Sigmoid colon (tissue), 6 donors: ENCODE measurements at regions not wholly inside any gene's neighbourhood (a gene's known extent, or its start where the extent isn't known, plus 50 kb on each side); places are given as distances from the start of the nearest gene placed in this dataset.

Experiments
- DNase-seq: peaks from one replicate; pipeline ENCODE4 v3.0.0-alpha.2; 2019
- H3K27ac ChIP-seq, 4 donors: fragments of 200-600 bp; sonication (generic); one replicate each; pipeline ENCODE4 v1.5.1; 2016 to 2019; ENCODE audit warnings: mild to moderate bottlenecking in 1 of 4
- H3K27me3 ChIP-seq, 3 donors: fragments of 200-600 bp; sonication (generic); one replicate each; pipeline ENCODE4 v1.5.1; 2019; ENCODE audit warnings: mild to moderate bottlenecking in 1 of 3
- H3K36me3 ChIP-seq, 4 donors: fragments of 200-600 bp; sonication (generic); one replicate each; pipeline ENCODE4 v1.5.1; 2016 to 2019
- H3K4me1 ChIP-seq, 4 donors: fragments of 200-600 bp; sonication (generic); one replicate each; pipeline ENCODE4 v1.5.1; 2017 to 2019
- H3K4me3 ChIP-seq, 4 donors: fragments of 200-600 bp; sonication (generic); one replicate each; pipeline ENCODE4 v1.5.1; 2017 to 2019; ENCODE audit warnings: mild to moderate bottlenecking in 2 of 4, moderate library complexity in 1 of 4
- H3K9me3 ChIP-seq, 4 donors: fragments of 200-600 bp in 3 of 4; sonication (generic) in 3 of 4; one replicate each; pipeline versions ENCODE4 v1.5.1 to v1.6.1; 2013 to 2019
- EP300 ChIP-seq, 4 donors: sonication (generic); formaldehyde crosslinking; IDR thresholded peaks; one replicate each; pipeline ENCODE4 v1.6.1; 2017; ENCODE audit warnings: antibody characterized with exemption in 4 of 4
- POLR2A ChIP-seq, 2 donors: fragments of 450-650 bp; IDR thresholded peaks; one replicate each; pipeline ENCODE4 v1.6.1; 2016; ENCODE audit warnings: antibody characterized with exemption in 2 of 2, mild to moderate bottlenecking in 2 of 2, moderate library complexity in 2 of 2
- POLR2AphosphoS5 ChIP-seq, 4 donors: sonication (generic); formaldehyde crosslinking; IDR thresholded peaks; one replicate each; pipeline ENCODE4 v1.6.1; 2017; ENCODE audit warnings: antibody characterized with exemption in 4 of 4
- WGBS, 2 donors: extraction: QIAGEN DNeasy Blood & Tissue Kit; methylation state at CpG; one replicate each; pipeline ENCODE4 v1.1.7; 2013; 5-methylcytosine and 5-hydroxymethylcytosine counted together
- intact Hi-C: fragments of 100-400 bp; cut with DNase I; formaldehyde crosslinking; loops from one replicate; pipeline ENCODE4 v1.15.1; 2023
- TF ChIP-seq, protein P1 (sequence below), 4 experiments: fragments of 450-650 bp in 3 of 4; fragments of 200-600 bp in 1 of 4; IDR thresholded peaks; one replicate each; pipeline ENCODE4 v1.5.1; 2016 to 2019; ENCODE audit warnings: antibody characterized with exemption in 4 of 4, mild to moderate bottlenecking in 3 of 4, moderate library complexity in 2 of 4
- donor health status: healthy with polysubstance abuse.
- donor health status: healthy.

GRCh38 chr3:147008886-147009285 lies 397.5 kb downstream of the ZIC4 start:
- no peaks in the 10 kb centered on the region for H3K36me3 ChIP-seq
- no peak for TF ChIP-seq POLR2A (IDR thresholded peaks at IDR 0.05)
- TF ChIP-seq, protein P1, sequence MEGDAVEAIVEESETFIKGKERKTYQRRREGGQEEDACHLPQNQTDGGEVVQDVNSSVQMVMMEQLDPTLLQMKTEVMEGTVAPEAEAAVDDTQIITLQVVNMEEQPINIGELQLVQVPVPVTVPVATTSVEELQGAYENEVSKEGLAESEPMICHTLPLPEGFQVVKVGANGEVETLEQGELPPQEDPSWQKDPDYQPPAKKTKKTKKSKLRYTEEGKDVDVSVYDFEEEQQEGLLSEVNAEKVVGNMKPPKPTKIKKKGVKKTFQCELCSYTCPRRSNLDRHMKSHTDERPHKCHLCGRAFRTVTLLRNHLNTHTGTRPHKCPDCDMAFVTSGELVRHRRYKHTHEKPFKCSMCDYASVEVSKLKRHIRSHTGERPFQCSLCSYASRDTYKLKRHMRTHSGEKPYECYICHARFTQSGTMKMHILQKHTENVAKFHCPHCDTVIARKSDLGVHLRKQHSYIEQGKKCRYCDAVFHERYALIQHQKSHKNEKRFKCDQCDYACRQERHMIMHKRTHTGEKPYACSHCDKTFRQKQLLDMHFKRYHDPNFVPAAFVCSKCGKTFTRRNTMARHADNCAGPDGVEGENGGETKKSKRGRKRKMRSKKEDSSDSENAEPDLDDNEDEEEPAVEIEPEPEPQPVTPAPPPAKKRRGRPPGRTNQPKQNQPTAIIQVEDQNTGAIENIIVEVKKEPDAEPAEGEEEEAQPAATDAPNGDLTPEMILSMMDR (IDR thresholded peaks at IDR 0.05), result no peak
- TF ChIP-seq POLR2AphosphoS5 (IDR thresholded peaks at IDR 0.05), result no peak
- no peak for TF ChIP-seq EP300 (IDR thresholded peaks at IDR 0.05)
- WGBS, 2 donors, result 78 to 84% methylated on average over 1 of the region's 1 CpG
- no peak for DNase-seq
- no peaks in the 10 kb centered on the region for H3K9me3 ChIP-seq
- peak overlapping the region in 1 of 4 donors; percentile 17 for H3K27ac ChIP-seq
- intact Hi-C loops, result no loop called here
- no peaks in the 10 kb centered on the region for H3K27me3 ChIP-seq
- H3K4me3 ChIP-seq, result no peak overlapping the region
- peaks cover 0 to 4% (median 0%) of the 10 kb centered on the region in 4 donors for H3K4me1 ChIP-seq

DNA sequence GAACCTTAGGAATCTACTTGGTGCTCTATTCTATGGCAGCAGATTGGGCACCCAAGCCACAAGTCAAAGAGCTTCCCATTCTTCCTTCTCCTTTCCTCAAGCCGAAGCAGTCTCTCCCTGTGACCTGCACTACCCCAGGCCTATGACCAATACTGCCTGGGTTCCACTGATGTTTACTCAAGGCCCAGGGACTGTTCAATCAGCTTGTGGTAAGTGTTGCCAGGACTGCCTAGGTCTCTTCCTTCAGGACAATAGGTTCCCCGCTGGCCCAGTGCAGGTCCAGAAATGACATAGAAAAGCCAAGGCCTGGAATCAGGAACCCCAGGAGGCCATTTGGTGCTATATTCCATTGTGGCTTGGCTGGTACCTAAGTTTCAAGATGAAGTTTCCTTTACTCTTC lies 397.9 kb downstream of the ZIC4 start:
- H3K4me1 ChIP-seq, result peaks cover 0 to 4% (median 0%) of the 10 kb centered on the region in 4 donors
- DNase-seq, result no peak
- intact Hi-C loops, result no loop called here
- 89 to 93% methylated on average over 2 of the region's 2 CpGs for WGBS, 2 donors
- no peak overlapping the region for H3K4me3 ChIP-seq
- TF ChIP-seq POLR2AphosphoS5 (IDR thresholded peaks at IDR 0.05) (no peak), EP300 (IDR thresholded peaks at IDR 0.05) (no peak), POLR2A (IDR thresholded peaks at IDR 0.05) (no peak)
- TF ChIP-seq, protein P1 (IDR thresholded peaks at IDR 0.05), result no peak
- no peaks in the 10 kb centered on the region for H3K27me3 ChIP-seq
- H3K27ac ChIP-seq, result peak overlapping the region in 1 of 4 donors; percentile 17
- H3K36me3 ChIP-seq, result no peaks in the 10 kb centered on the region
- no peaks in the 10 kb centered on the region for H3K9me3 ChIP-seq

DNA sequence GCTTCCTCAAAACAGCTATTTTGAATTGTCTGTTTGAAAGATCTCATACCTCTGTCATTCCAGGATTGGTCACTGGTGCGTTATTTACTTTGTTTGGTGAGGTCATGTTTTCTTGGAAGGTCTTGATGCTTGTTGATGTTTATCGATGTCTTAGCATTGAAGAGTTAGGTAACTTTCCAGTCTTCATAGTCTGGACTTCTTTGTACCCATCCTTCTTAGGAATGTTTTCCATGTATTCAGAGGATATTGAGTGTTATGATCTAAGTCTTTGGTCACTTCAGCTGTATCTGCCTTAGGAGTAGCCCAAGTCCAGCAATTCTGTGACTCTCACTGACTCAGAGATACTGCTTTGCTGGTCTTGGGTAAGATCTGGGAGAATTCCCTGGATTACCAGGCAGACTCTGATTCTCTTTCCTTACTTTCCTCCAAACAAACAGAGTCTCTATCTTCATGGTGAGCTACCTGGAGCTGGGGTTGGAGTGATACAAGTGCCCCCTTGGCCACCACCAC lies 398.6 kb downstream of the ZIC4 start:
- WGBS, 2 donors, result 71 to 94% methylated on average over 2 of the region's 2 CpGs
- Histone ChIP-seq H3K4me3 (no peak overlapping the region), H3K9me3 (no peaks in the 10 kb centered on the region), H3K27me3 (no peaks in the 10 kb centered on the region), H3K36me3 (no peaks in the 10 kb centered on the region), H3K4me1 (peaks cover 0 to 4% (median 0%) of the 10 kb centered on the region in 4 donors), H3K27ac (no peak overlapping the region)
- DNase-seq, result no peak
- intact Hi-C loops, result no loop called here
- TF ChIP-seq POLR2AphosphoS5 (IDR thresholded peaks at IDR 0.05), result no peak
- no peak for TF ChIP-seq POLR2A (IDR thresholded peaks at IDR 0.05)
- TF ChIP-seq, protein P1 (IDR thresholded peaks at IDR 0.05), result no peak
- TF ChIP-seq EP300 (IDR thresholded peaks at IDR 0.05), result no peak

- DNase-seq, result no peak
- intact Hi-C loops, result no loop called here
- TF ChIP-seq POLR2A (IDR thresholded peaks at IDR 0.05) (no peak), EP300 (IDR thresholded peaks at IDR 0.05) (no peak), POLR2AphosphoS5 (IDR thresholded peaks at IDR 0.05) (no peak)
- TF ChIP-seq, protein P1 (IDR thresholded peaks at IDR 0.05), result no peak
- Histone ChIP-seq H3K27me3 (no peaks in the 10 kb centered on the region), H3K36me3 (no peaks in the 10 kb centered on the region), H3K27ac (no peak overlapping the region), H3K9me3 (no peaks in the 10 kb centered on the region), H3K4me1 (no peaks in the 10 kb centered on the region), H3K4me3 (no peak overlapping the region)
- 90 to 92% methylated on average over 2 of the region's 2 CpGs for WGBS, 2 donors
Observed at GRCh38 chr3:147002721-147003120, 397.6 kb upstream of the PLSCR5 start.

GRCh38 chr3:147000274-147000673 lies 395.1 kb upstream of the PLSCR5 start:
- Histone ChIP-seq H3K4me3 (no peak overlapping the region), H3K27ac (no peak overlapping the region), H3K9me3 (no peaks in the 10 kb centered on the region), H3K4me1 (no peaks in the 10 kb centered on the region), H3K27me3 (no peaks in the 10 kb centered on the region), H3K36me3 (no peaks in the 10 kb centered on the region)
- DNase-seq, result no peak
- intact Hi-C loops, result no loop called here
- WGBS, 2 donors, result 85 to 86% methylated on average over 2 of the region's 2 CpGs
- TF ChIP-seq POLR2A (IDR thresholded peaks at IDR 0.05), result no peak
- TF ChIP-seq, protein P1 (IDR thresholded peaks at IDR 0.05), result no peak
- no peak for TF ChIP-seq EP300 (IDR thresholded peaks at IDR 0.05)
- no peak for TF ChIP-seq POLR2AphosphoS5 (IDR thresholded peaks at IDR 0.05)
